H1 (cell line): ENCODE measurements at regions not wholly inside any gene's neighbourhood (a gene's known extent, or its start where the extent isn't known, plus 50 kb on each side); places are given as distances from the start of the nearest gene placed in this dataset.

ENCODE experiments used
- CTCF ChIA-PET: fragments of 300-600 bp; sonication (Branson Sonifier 250); formaldehyde crosslinking; loops from one replicate; lab custom pipeline; 2021; ENCODE audit not compliant: partially characterized antibody; lab: Charles Lee
- POLR2A ChIA-PET: fragments of 300-600 bp; sonication (Branson Sonifier 250); formaldehyde crosslinking; loops from one replicate; lab custom pipeline; 2021; ENCODE audit warnings: inconsistent platforms; ENCODE audit not compliant: partially characterized antibody; lab: Charles Lee
- DNase-seq, 2 experiments: peaks; one replicate each; pipeline versions ENCODE4 v3.0.0 to v3.0.0-alpha.2; 2010 to 2022; ENCODE audit warnings: low spot score in 2 of 2, low read depth in 1 of 2, mixed read lengths in 1 of 2
- FAIRE-seq: peaks from 2 replicates; lab custom pipeline; 2011; peaks lifted over from hg19 to GRCh38; lab: Jason Lieb, UNC
- H2AFZ ChIP-seq: 2 replicates; pipeline ENCODE4 v1.8.1; 2012; ENCODE audit warnings: low read length, inconsistent platforms
- H2AK5ac ChIP-seq: 2 replicates; pipeline ENCODE4 v1.6.1; 2013; ENCODE audit warnings: low read depth, low read length
- H2BK120ac ChIP-seq: replicated peaks from 2 replicates; pipeline ENCODE3; 2013; ENCODE audit warnings: low read depth, low read length, inconsistent platforms
- H2BK12ac ChIP-seq: 2 replicates; pipeline ENCODE4 v1.6.1; 2013; ENCODE audit warnings: low read depth, low read length
- H2BK15ac ChIP-seq: 2 replicates; pipeline ENCODE4 v1.6.1; 2013; ENCODE audit warnings: low read length
- H2BK20ac ChIP-seq: 2 replicates; pipeline ENCODE4 v1.6.1; 2013; ENCODE audit warnings: low read length
- H2BK5ac ChIP-seq: 2 replicates; pipeline ENCODE4 v1.6.1; 2013; ENCODE audit warnings: low read depth, low read length
- H3K14ac ChIP-seq: 2 replicates; pipeline ENCODE4 v1.6.1; 2013; ENCODE audit warnings: inconsistent platforms; ENCODE audit not compliant: insufficient read length
- H3K18ac ChIP-seq: 2 replicates; pipeline ENCODE4 v1.6.1; 2013; ENCODE audit warnings: low read length; ENCODE audit errors: extremely low read depth
- H3K23ac ChIP-seq: 2 replicates; pipeline ENCODE4 v1.6.1; 2013; ENCODE audit warnings: inconsistent platforms; ENCODE audit not compliant: insufficient read length
- H3K23me2 ChIP-seq: 2 replicates; pipeline ENCODE4 v1.6.1; 2013; ENCODE audit warnings: low read depth, low read length
- H3K27ac ChIP-seq: 2 replicates; pipeline ENCODE4 v1.6.1; 2011; ENCODE audit warnings: low read depth, low read length, inconsistent platforms
- H3K27me3 ChIP-seq, 4 experiments: replicated peaks in 1 of 4; 1 replicate in 1 of 4; 2 replicates in 3 of 4; pipeline versions ENCODE4 v1.6.1 to v1.8.1; 2011 to 2013; ENCODE audit warnings: low read length in 3 of 4, mild to moderate bottlenecking in 3 of 4, inconsistent platforms in 2 of 4, mixed read lengths in 2 of 4, moderate library complexity in 1 of 4; ENCODE audit not compliant: control insufficient read depth in 3 of 4, insufficient read depth in 3 of 4; ENCODE audit errors: extremely low read depth in 1 of 4
- H3K36me3 ChIP-seq, 4 experiments: 2 replicates each; pipeline versions ENCODE4 v1.6.1 to v1.8.1; 2011 to 2013; ENCODE audit warnings: mild to moderate bottlenecking in 4 of 4, low read length in 3 of 4, moderate library complexity in 2 of 4, control low read depth in 1 of 4, inconsistent platforms in 1 of 4; ENCODE audit not compliant: insufficient read depth in 4 of 4, control insufficient read depth in 2 of 4
- H3K4ac ChIP-seq: replicated peaks from 2 replicates; pipeline ENCODE3; 2013; ENCODE audit warnings: low read length, low read depth, mixed read lengths, inconsistent platforms; ENCODE audit not compliant: insufficient read length
- H3K4me1 ChIP-seq, 4 experiments: replicated peaks in 1 of 4; 1 replicate in 1 of 4; 2 replicates in 3 of 4; pipeline versions ENCODE4 v1.6.1 to v1.8.1; 2011 to 2013; ENCODE audit warnings: low read length in 3 of 4, inconsistent platforms in 2 of 4, mixed read lengths in 1 of 4; ENCODE audit not compliant: insufficient read depth in 4 of 4, control insufficient read depth in 3 of 4
- H3K4me2 ChIP-seq, 2 experiments: 2 replicates each; pipeline versions ENCODE4 v1.6.1 to v1.8.1; 2011 to 2013; ENCODE audit warnings: low read depth in 2 of 2, low read length in 2 of 2, control low read depth in 1 of 2, inconsistent platforms in 1 of 2, mild to moderate bottlenecking in 1 of 2; ENCODE audit not compliant: insufficient read depth in 1 of 2
- H3K4me3 ChIP-seq, 4 experiments: fragments of 200-600, 300-600 bp in 1 of 4; sonication (generic), shearing (Covaris generic), sonication (Bioruptor Twin) in 1 of 4; 2 replicates each; pipeline versions ENCODE4 v1.5.1 to v1.8.1; 2011 to 2016; ENCODE audit warnings: low read length in 4 of 4, low read depth in 3 of 4, control low read depth in 2 of 4, inconsistent platforms in 2 of 4, mild to moderate bottlenecking in 2 of 4, mixed read lengths in 1 of 4, moderate library complexity in 1 of 4; ENCODE audit not compliant: insufficient read depth in 2 of 4; ENCODE audit errors: extremely low read depth in 1 of 4
- H3K56ac ChIP-seq: replicated peaks from 2 replicates; pipeline ENCODE3; 2013; ENCODE audit warnings: low read depth, mild to moderate bottlenecking, mixed read lengths, low read length, inconsistent platforms; ENCODE audit not compliant: insufficient read length
- H3K79me1 ChIP-seq: 2 replicates; pipeline ENCODE4 v1.6.1; 2013; ENCODE audit warnings: low read depth, low read length, control low read depth
- H3K79me2 ChIP-seq, 2 experiments: 2 replicates each; pipeline versions ENCODE4 v1.6.1 to v1.8.1; 2012 to 2013; ENCODE audit warnings: low read length in 2 of 2, mild to moderate bottlenecking in 2 of 2, inconsistent platforms in 1 of 2; ENCODE audit not compliant: insufficient read depth in 2 of 2, control insufficient read depth in 1 of 2
- H3K9ac ChIP-seq, 4 experiments: replicated peaks in 1 of 4; 1 replicate in 1 of 4; 2 replicates in 3 of 4; pipeline versions ENCODE4 v1.6.1 to v1.8.1; 2011 to 2013; ENCODE audit warnings: low read depth in 3 of 4, low read length in 3 of 4, control low read depth in 2 of 4, mild to moderate bottlenecking in 2 of 4, moderate library complexity in 2 of 4, inconsistent platforms in 1 of 4; ENCODE audit errors: extremely low read depth in 1 of 4
- H3K9me3 ChIP-seq, 2 experiments: 2 replicates each; pipeline versions ENCODE4 v1.6.1 to v1.8.1; 2012 to 2013; ENCODE audit warnings: mild to moderate bottlenecking in 2 of 2, moderate library complexity in 2 of 2, control low read depth in 1 of 2, inconsistent platforms in 1 of 2, low read depth in 1 of 2, low read length in 1 of 2, mixed read lengths in 1 of 2; ENCODE audit not compliant: insufficient read depth in 2 of 2
- H4K20me1 ChIP-seq, 2 experiments: replicated peaks in 1 of 2; 2 replicates each; pipeline versions ENCODE3 to v1.8.1; 2011 to 2013; ENCODE audit warnings: inconsistent platforms in 2 of 2, low read length in 2 of 2, mild to moderate bottlenecking in 1 of 2; ENCODE audit not compliant: insufficient read depth in 2 of 2, control insufficient read depth in 1 of 2
- H4K5ac ChIP-seq: 2 replicates; pipeline ENCODE4 v1.6.1; 2013; ENCODE audit warnings: low read length, low read depth, mixed read lengths, inconsistent platforms; ENCODE audit not compliant: insufficient read length
- H4K8ac ChIP-seq: 2 replicates; pipeline ENCODE4 v1.8.0; 2013; ENCODE audit warnings: mild to moderate bottlenecking, moderate library complexity, low read length, inconsistent platforms; ENCODE audit not compliant: insufficient read depth; ENCODE audit errors: extremely low read depth
- H4K91ac ChIP-seq: replicated peaks from 2 replicates; pipeline ENCODE3; 2013; ENCODE audit warnings: low read length, mixed read lengths, inconsistent platforms; ENCODE audit not compliant: insufficient read length
- CHD2 ChIP-seq: IDR thresholded peaks from 2 replicates; pipeline ENCODE4 v1.6.1; 2012; ENCODE audit warnings: low read length, improper control_type of control experiment
- E2F6 ChIP-seq: IDR thresholded peaks from 2 replicates; pipeline ENCODE4 v1.6.1; 2012; ENCODE audit warnings: inconsistent platforms
- GABPA ChIP-seq: IDR thresholded peaks from 2 replicates; pipeline ENCODE4 v1.6.1; 2011; ENCODE audit warnings: mild to moderate bottlenecking, low read length, moderate library complexity, borderline replicate concordance; ENCODE audit not compliant: insufficient read depth
- KDM4A ChIP-seq: IDR thresholded peaks from one replicate; pipeline ENCODE4 v1.7.1; 2012; ENCODE audit warnings: low read depth, mild to moderate bottlenecking, moderate library complexity, low read length, inconsistent platforms; ENCODE audit not compliant: severe bottlenecking
- MAX ChIP-seq: IDR thresholded peaks from 2 replicates; pipeline ENCODE4 v1.6.1; 2012; ENCODE audit warnings: inconsistent platforms
- SIX5 ChIP-seq: IDR thresholded peaks from 2 replicates; pipeline ENCODE4 v1.6.1; 2011; ENCODE audit warnings: mild to moderate bottlenecking, low read depth, low read length
- SP1 ChIP-seq: IDR thresholded peaks from 2 replicates; pipeline ENCODE4 v1.6.1; 2011; ENCODE audit warnings: low read depth, low read length
- TBP ChIP-seq: IDR thresholded peaks from 2 replicates; pipeline ENCODE4 v1.6.1; 2011; ENCODE audit warnings: low read depth, low read length, improper control_type of control experiment
- YY1 ChIP-seq: IDR thresholded peaks from 2 replicates; pipeline ENCODE4 v1.6.1; 2011; ENCODE audit warnings: low read depth, mild to moderate bottlenecking, low read length
- ZNF274 ChIP-seq: IDR thresholded peaks from 2 replicates; pipeline ENCODE4 v1.7.0; 2012; ENCODE audit warnings: low read length, borderline replicate concordance; ENCODE audit errors: extremely low read depth
- WGBS, 2 experiments: shearing (Covaris generic) in 1 of 2; methylation state at CpG; one replicate each; pipeline versions ENCODE4 v1.1.6 to v1.1.7; 2013 to 2015; ENCODE audit warnings: low lambda C conversion rate in 2 of 2, mixed read lengths in 2 of 2, inconsistent platforms in 1 of 2, low coverage in 1 of 2, missing lambda C conversion rate in 1 of 2; ENCODE audit not compliant: insufficient replicate concordance in 2 of 2, insufficient coverage in 1 of 2, insufficient read length in 1 of 2; ENCODE audit errors: extremely low coverage in 1 of 2, missing lambda C conversion rate in 1 of 2; 5-methylcytosine and 5-hydroxymethylcytosine counted together

- CTCF ChIA-PET = interaction anchor here (0.6 to 1.1 kb wide), 2 partner anchors 18 to 147 kb away, joined by 3 to 4 read pairs; no protein-coding TSS in a partner anchor
- H2BK5ac ChIP-seq = no peak overlapping the region
- H3K9ac ChIP-seq = no peak overlapping the region
- H3K27me3 ChIP-seq = no peaks in the 10 kb centered on the region
- H3K4ac ChIP-seq = no peak overlapping the region
- no peak overlapping the region for H3K14ac ChIP-seq
- H2BK15ac ChIP-seq = no peak overlapping the region
- TF ChIP-seq CHD2 = no peak
- no peak for TF ChIP-seq E2F6
- TF ChIP-seq YY1 = no peak
- no peak for TF ChIP-seq SP1
- TF ChIP-seq GABPA = no peak
- TF ChIP-seq MAX = no peak
- TF ChIP-seq KDM4A = no peak
- TF ChIP-seq SIX5 = no peak
- TF ChIP-seq TBP = no peak
- no peak for TF ChIP-seq ZNF274
- no peak overlapping the region for H4K5ac ChIP-seq
- H3K18ac ChIP-seq = no peak overlapping the region
- H3K23ac ChIP-seq = no peak overlapping the region
- no peak overlapping the region for H2BK120ac ChIP-seq
- H3K23me2 ChIP-seq = no peaks in the 10 kb centered on the region
- no peak overlapping the region for H2BK20ac ChIP-seq
- H2BK12ac ChIP-seq = no peak overlapping the region
- H2AK5ac ChIP-seq = no peak overlapping the region
- DNase-seq (no peak), FAIRE-seq (no peak)
- no peak overlapping the region for H4K91ac ChIP-seq
- POLR2A ChIA-PET = no interaction called here
- no peaks in the 10 kb centered on the region for H3K4me1 ChIP-seq
- no peak overlapping the region for H3K4me3 ChIP-seq
- H3K56ac ChIP-seq = no peak overlapping the region
- H3K27ac ChIP-seq = no peak overlapping the region
- no peaks in the 10 kb centered on the region for H3K36me3 ChIP-seq
- no peak overlapping the region for H2AFZ ChIP-seq
- no peaks in the 10 kb centered on the region for H4K20me1 ChIP-seq
- no peaks in the 10 kb centered on the region for H3K79me2 ChIP-seq
- no peak overlapping the region for H4K8ac ChIP-seq
- H3K9me3 ChIP-seq = 0 out of 4 replicates have a peak, but pooled peaks cover 0 to 3% of the 10 kb centered on the region in 2 experiments
- H3K79me1 ChIP-seq = no peaks in the 10 kb centered on the region
- WGBS, 2 experiments = 89% methylated on average over 2 of the region's 2 CpGs; no CpG with 5 or more reads in 1 of the 2 experiments
- H3K4me2 ChIP-seq = no peak overlapping the region
Measured at GRCh38 chr12:63323942-63324341, 172.9 kb upstream of the AVPR1A start.
